HFFc6 (cell line): ENCODE measurements at regions not wholly inside any gene's neighbourhood (a gene's known extent, or its start where the extent isn't known, plus 50 kb on each side); places are given as distances from the start of the nearest gene placed in this dataset.

Source experiments
- DNase-seq: peaks from one replicate; pipeline ENCODE4 v3.0.0-alpha.2; 2018
- H3K27ac Mint-ChIP-seq: 2 replicates; pipeline ENCODE4 v1.8.0; 2020; ENCODE audit warnings: mild to moderate bottlenecking, mixed read lengths
- H3K27me3 Mint-ChIP-seq: 2 replicates; pipeline ENCODE4 v1.8.0; 2021; ENCODE audit warnings: mild to moderate bottlenecking, moderate library complexity, mixed read lengths; ENCODE audit not compliant: insufficient read depth
- H3K36me3 Mint-ChIP-seq: 2 replicates; pipeline ENCODE4 v1.8.0; 2021; ENCODE audit warnings: low read depth, mixed read lengths
- H3K4me1 Mint-ChIP-seq: 2 replicates; pipeline ENCODE4 v1.8.0; 2020; ENCODE audit warnings: low read depth, mixed read lengths
- H3K4me3 Mint-ChIP-seq: 2 replicates; pipeline ENCODE4 v1.8.0; 2020; ENCODE audit warnings: mild to moderate bottlenecking, moderate library complexity, mixed read lengths
- H3K9me3 Mint-ChIP-seq: 2 replicates; pipeline ENCODE4 v1.8.0; 2020; ENCODE audit warnings: mild to moderate bottlenecking, mixed read lengths
- TF ChIP-seq, protein P1 (sequence below): fragments of 200-600 bp; sonication (generic); IDR thresholded peaks from 2 replicates; pipeline ENCODE4 v1.5.0; 2021; ENCODE audit warnings: antibody characterized with exemption, mild to moderate bottlenecking

DNA sequence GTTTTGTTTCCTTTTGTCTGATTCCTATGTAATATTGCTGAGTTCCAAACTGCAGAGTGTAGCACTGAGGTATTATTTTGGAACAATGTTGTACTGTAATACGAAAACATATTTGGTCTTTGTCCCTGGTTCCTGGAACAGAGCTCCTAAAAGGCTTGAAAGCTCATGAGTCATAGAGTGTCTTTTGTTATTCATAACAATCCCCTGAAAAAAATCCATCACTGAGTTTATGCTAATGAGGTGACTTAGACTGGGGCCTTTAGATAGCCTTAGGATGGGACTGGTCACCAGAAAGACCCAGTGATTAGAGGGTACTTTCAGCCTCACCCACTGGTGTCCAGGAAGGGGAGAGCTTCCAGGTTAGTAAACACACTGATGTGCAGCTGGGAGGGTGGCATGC lies 132.7 kb upstream of the POU5F2 start:
- Mint-ChIP-seq H3K36me3 (no peaks in the 10 kb centered on the region), H3K4me3 (no peak overlapping the region), H3K9me3 (no peaks in the 10 kb centered on the region), H3K27me3 (no peaks in the 10 kb centered on the region; the same call in 1 of the 2 replicates), H3K4me1 (peaks cover 14% of the 10 kb centered on the region), H3K27ac (no peak overlapping the region)
- TF ChIP-seq, protein P1, sequence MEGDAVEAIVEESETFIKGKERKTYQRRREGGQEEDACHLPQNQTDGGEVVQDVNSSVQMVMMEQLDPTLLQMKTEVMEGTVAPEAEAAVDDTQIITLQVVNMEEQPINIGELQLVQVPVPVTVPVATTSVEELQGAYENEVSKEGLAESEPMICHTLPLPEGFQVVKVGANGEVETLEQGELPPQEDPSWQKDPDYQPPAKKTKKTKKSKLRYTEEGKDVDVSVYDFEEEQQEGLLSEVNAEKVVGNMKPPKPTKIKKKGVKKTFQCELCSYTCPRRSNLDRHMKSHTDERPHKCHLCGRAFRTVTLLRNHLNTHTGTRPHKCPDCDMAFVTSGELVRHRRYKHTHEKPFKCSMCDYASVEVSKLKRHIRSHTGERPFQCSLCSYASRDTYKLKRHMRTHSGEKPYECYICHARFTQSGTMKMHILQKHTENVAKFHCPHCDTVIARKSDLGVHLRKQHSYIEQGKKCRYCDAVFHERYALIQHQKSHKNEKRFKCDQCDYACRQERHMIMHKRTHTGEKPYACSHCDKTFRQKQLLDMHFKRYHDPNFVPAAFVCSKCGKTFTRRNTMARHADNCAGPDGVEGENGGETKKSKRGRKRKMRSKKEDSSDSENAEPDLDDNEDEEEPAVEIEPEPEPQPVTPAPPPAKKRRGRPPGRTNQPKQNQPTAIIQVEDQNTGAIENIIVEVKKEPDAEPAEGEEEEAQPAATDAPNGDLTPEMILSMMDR: no peak
- peak; percentile 15 for DNase-seq

DNA sequence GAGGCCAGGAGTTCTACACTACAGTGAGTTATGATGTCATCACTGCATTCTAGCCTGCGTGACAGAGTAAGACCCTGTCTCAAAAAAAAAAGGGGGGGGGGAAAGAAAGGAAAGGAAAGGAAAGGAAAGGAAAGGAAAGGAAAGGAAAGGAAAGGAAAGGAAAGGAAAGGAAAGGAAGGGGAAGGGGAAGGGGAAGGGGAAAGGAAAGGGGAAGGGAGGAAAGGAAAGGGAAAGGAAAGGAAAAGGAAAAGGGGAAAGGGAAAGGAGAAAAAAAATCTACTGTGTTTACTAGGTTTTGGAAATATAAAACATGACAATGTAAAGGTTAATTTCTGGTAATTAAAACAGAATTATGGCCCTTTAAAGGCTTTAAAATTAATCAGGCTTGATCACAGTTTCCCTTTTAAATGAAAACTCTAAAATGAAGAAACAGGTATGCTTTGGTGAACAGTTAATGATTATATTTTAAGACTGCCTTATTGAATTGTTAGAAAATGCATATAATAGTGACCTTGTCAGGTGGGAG lies 131.9 kb upstream of the POU5F2 start:
- no peaks in the 10 kb centered on the region for H3K9me3 Mint-ChIP-seq
- TF ChIP-seq, protein P1: no peak
- H3K36me3 Mint-ChIP-seq: no peaks in the 10 kb centered on the region
- H3K4me1 Mint-ChIP-seq: peaks cover 14% of the 10 kb centered on the region
- no peaks in the 10 kb centered on the region; the same call in 1 of the 2 replicates for H3K27me3 Mint-ChIP-seq
- no peak overlapping the region for H3K4me3 Mint-ChIP-seq
- no peak for DNase-seq
- H3K27ac Mint-ChIP-seq: no peak overlapping the region

DNA sequence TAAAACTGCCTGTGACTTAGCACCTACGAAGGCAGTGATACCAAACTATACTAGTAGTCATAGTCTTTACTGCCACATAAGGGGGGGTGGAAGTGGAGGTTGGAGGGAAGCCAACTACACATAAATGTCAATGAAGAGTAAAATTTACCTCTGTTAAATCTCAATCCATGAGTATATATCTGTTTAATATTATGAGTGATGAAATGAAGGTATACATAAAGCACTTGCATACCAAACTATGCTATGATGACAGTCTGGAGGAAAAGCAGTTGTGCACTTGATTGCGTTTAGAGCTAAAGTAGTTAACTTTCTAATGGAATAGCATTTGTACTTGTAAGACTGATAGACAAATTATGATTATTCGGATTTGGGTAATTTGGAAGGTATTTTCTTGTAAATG lies 129.2 kb upstream of the POU5F2 start:
- H3K9me3 Mint-ChIP-seq: no peaks in the 10 kb centered on the region
- no peaks in the 10 kb centered on the region; the same call in 1 of the 2 replicates for H3K27me3 Mint-ChIP-seq
- no peak overlapping the region for H3K27ac Mint-ChIP-seq
- TF ChIP-seq, protein P1: no peak
- H3K36me3 Mint-ChIP-seq: no peaks in the 10 kb centered on the region
- peaks cover 14% of the 10 kb centered on the region for H3K4me1 Mint-ChIP-seq
- H3K4me3 Mint-ChIP-seq: no peak overlapping the region
- no peak for DNase-seq

DNA sequence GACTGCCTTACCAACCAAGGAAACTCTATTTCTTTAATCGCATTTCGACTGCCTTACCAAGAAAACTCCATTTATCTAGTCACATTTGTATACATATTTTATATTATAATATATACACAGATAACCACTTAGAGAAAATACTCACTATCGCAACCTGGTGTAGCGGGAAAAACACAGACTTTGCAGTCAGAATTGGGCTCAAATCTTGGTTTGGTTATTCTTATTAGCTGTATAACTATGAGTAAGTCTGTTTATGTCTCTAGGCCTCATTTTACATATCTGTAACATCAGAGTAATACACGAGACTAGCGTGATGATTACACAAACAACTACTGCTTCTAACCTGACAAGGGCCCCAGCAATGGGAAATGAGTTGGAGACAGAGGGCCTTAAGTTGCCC lies 127.5 kb upstream of the POU5F2 start:
- Mint-ChIP-seq H3K27ac (no peak overlapping the region), H3K27me3 (no peaks in the 10 kb centered on the region), H3K4me3 (no peak overlapping the region), H3K36me3 (no peaks in the 10 kb centered on the region), H3K4me1 (peaks cover 4% of the 10 kb centered on the region), H3K9me3 (no peaks in the 10 kb centered on the region)
- TF ChIP-seq, protein P1: no peak
- no peak for DNase-seq

DNA sequence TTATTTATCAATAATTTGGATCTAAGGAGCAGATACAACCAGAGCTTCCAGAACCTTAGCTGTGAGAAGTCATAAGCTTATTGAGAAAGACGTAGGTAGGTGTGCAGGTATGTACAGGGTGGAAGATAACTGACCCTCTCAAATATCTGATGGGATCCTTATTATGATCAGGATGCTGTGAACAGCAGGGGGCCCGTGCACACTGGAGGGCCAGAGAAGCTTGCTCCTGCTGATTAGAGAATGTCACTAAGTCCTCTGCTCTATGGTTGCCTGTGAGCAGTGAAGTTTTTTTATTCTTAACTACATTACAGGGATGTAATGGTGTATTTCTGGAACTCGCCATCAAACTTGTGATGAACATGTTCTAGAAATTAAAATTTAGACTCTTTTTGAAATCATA lies 108.9 kb upstream of the POU5F2 start:
- Mint-ChIP-seq H3K27me3 (peaks cover 2% of the 10 kb centered on the region; the same call in 1 of the 2 replicates), H3K36me3 (peaks cover 8% of the 10 kb centered on the region), H3K4me1 (no peaks in the 10 kb centered on the region; the same call in 1 of the 2 replicates), H3K9me3 (peaks cover 2% of the 10 kb centered on the region; the same call in 1 of the 2 replicates), H3K4me3 (no peak overlapping the region), H3K27ac (no peak overlapping the region)
- no peak for DNase-seq
- TF ChIP-seq, protein P1: no peak
